Mesothelial cell of epicardium (in vitro differentiated cells): ENCODE measurements at regions not wholly inside any gene's neighbourhood (a gene's known extent, or its start where the extent isn't known, plus 50 kb on each side); places are given as distances from the start of the nearest gene placed in this dataset.
A peak's percentile ranks its signal among the peaks of the same experiment; 100 is the strongest.

Source experiments
- DNase-seq, 2 experiments: peaks; one replicate each; pipeline ENCODE4 v3.0.0; 2021; ENCODE audit warnings: low spot score in 2 of 2; ENCODE audit not compliant: unreplicated experiment in 2 of 2
- H3K27ac Mint-ChIP-seq: 2 replicates; pipeline ENCODE4 v1.8.0; 2021; ENCODE audit warnings: mixed read lengths
- H3K27me3 Mint-ChIP-seq: 2 replicates; pipeline ENCODE4 v1.8.0; 2021; ENCODE audit warnings: low read depth, mixed read lengths
- H3K36me3 Mint-ChIP-seq: 2 replicates; pipeline ENCODE4 v1.8.0; 2021; ENCODE audit warnings: mixed read lengths
- H3K4me1 Mint-ChIP-seq: 2 replicates; pipeline ENCODE4 v1.8.0; 2021; ENCODE audit warnings: mixed read lengths
- H3K4me3 Mint-ChIP-seq: 2 replicates; pipeline ENCODE4 v1.8.0; 2021; ENCODE audit warnings: mild to moderate bottlenecking, moderate library complexity, mixed read lengths
- H3K9me3 Mint-ChIP-seq: 2 replicates; pipeline ENCODE4 v1.8.0; 2021; ENCODE audit warnings: mixed read lengths
- TF ChIP-seq, protein P1 (sequence below): fragments of 200-600 bp; sonication (generic); IDR thresholded peaks from one replicate; pipeline ENCODE4 v1.5.0; 2021; ENCODE audit warnings: antibody characterized with exemption; ENCODE audit not compliant: unreplicated experiment

GRCh38 chr6:134727081-134727480 is 222.8 kb downstream of the ALDH8A1 start:
- Mint-ChIP-seq H3K27ac (no peak overlapping the region), H3K9me3 (no peaks in the 10 kb centered on the region), H3K36me3 (no peaks in the 10 kb centered on the region), H3K4me3 (no peak overlapping the region), H3K4me1 (peaks cover 37% of the 10 kb centered on the region), H3K27me3 (no peaks in the 10 kb centered on the region)
- TF ChIP-seq, protein P1, sequence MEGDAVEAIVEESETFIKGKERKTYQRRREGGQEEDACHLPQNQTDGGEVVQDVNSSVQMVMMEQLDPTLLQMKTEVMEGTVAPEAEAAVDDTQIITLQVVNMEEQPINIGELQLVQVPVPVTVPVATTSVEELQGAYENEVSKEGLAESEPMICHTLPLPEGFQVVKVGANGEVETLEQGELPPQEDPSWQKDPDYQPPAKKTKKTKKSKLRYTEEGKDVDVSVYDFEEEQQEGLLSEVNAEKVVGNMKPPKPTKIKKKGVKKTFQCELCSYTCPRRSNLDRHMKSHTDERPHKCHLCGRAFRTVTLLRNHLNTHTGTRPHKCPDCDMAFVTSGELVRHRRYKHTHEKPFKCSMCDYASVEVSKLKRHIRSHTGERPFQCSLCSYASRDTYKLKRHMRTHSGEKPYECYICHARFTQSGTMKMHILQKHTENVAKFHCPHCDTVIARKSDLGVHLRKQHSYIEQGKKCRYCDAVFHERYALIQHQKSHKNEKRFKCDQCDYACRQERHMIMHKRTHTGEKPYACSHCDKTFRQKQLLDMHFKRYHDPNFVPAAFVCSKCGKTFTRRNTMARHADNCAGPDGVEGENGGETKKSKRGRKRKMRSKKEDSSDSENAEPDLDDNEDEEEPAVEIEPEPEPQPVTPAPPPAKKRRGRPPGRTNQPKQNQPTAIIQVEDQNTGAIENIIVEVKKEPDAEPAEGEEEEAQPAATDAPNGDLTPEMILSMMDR, result no peak
- DNase-seq, result no peak

- Mint-ChIP-seq H3K27me3 (no peaks in the 10 kb centered on the region), H3K9me3 (no peaks in the 10 kb centered on the region), H3K36me3 (no peaks in the 10 kb centered on the region), H3K27ac (no peak overlapping the region), H3K4me3 (no peak overlapping the region), H3K4me1 (peaks cover 48% of the 10 kb centered on the region)
- TF ChIP-seq, protein P1, result no peak
- DNase-seq, result no peak
These were observed 224.3 kb downstream of the ALDH8A1 start for GRCh38 chr6:134725590-134725989.

- Mint-ChIP-seq H3K4me1 (peaks cover 55% of the 10 kb centered on the region), H3K4me3 (no peak overlapping the region), H3K27ac (no peak overlapping the region), H3K9me3 (no peaks in the 10 kb centered on the region), H3K27me3 (no peaks in the 10 kb centered on the region), H3K36me3 (no peaks in the 10 kb centered on the region)
- no peak for DNase-seq
- TF ChIP-seq, protein P1, result no peak
These were observed 225.0 kb downstream of the ALDH8A1 start for GRCh38 chr6:134724771-134725340.

- Mint-ChIP-seq H3K27me3 (no peaks in the 10 kb centered on the region), H3K27ac (peak overlapping the region; percentile 74), H3K4me1 (peaks cover 55% of the 10 kb centered on the region), H3K4me3 (no peak overlapping the region), H3K36me3 (no peaks in the 10 kb centered on the region), H3K9me3 (no peaks in the 10 kb centered on the region)
- TF ChIP-seq, protein P1, result no peak
- no peak for DNase-seq
These were observed 226.6 kb downstream of the ALDH8A1 start for GRCh38 chr6:134723081-134723871.

DNA sequence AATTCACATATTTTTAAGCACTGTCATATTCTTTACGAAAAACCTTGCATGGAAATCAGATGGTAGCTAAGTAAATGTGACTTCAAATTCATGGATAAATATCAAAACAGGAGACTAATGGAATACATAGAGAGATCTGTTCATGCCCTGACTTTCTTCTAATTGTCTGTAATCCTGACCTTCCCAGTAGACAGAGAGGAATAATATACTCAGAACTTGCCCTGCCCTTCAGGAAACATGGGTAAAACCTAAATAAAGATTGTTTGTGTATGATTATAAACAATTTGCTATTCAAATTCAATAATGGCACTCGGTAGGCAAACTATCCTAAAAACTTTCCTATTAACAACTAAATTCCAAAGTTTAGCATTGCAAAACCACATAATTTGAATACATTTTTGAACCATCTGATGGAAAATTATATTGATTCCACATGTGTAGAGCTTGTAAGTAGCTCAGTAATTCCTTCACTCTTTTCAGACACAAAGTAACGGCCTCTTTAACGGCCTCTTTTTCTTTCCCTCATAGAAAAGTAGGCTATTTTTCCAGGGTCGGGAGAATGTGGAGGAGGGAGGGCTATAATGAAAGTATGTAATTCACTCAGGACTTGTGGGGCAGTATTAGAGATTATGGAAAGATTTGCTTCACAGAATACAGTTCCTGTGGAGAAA is 227.6 kb downstream of the ALDH8A1 start:
- H3K9me3 Mint-ChIP-seq, result no peaks in the 10 kb centered on the region
- H3K27me3 Mint-ChIP-seq, result no peaks in the 10 kb centered on the region
- H3K4me1 Mint-ChIP-seq, result peaks cover 55% of the 10 kb centered on the region
- no peaks in the 10 kb centered on the region for H3K36me3 Mint-ChIP-seq
- DNase-seq, result no peak
- H3K4me3 Mint-ChIP-seq, result no peak overlapping the region
- TF ChIP-seq, protein P1, result no peak
- H3K27ac Mint-ChIP-seq, result peak overlapping the region; percentile 74
